Panc1 (cell line): ENCODE measurements at regions not wholly inside any gene's neighbourhood (a gene's known extent, or its start where the extent isn't known, plus 50 kb on each side); places are given as distances from the start of the nearest gene placed in this dataset.

Experiments
- POLR2AphosphoS5 ChIP-seq: IDR thresholded peaks from 2 replicates; pipeline ENCODE4 v1.6.1; 2012; ENCODE audit warnings: mild to moderate bottlenecking, low read depth, low read length, moderate library complexity
- SIN3A ChIP-seq: IDR thresholded peaks from 2 replicates; pipeline ENCODE4 v1.6.1; 2012; ENCODE audit warnings: low read depth, mild to moderate bottlenecking, low read length, moderate library complexity, borderline replicate concordance; ENCODE audit not compliant: insufficient read depth
- TF ChIP-seq, protein P1 (sequence below): fragments of 450-650 bp; IDR thresholded peaks from 2 replicates; pipeline ENCODE4 v1.5.1; 2017; ENCODE audit warnings: mild to moderate bottlenecking
- TF ChIP-seq, protein P2 (sequence below), 2 experiments: IDR thresholded peaks; 2 replicates each; pipeline ENCODE4 v1.6.1; 2011 to 2012; ENCODE audit warnings: low read depth in 2 of 2, control low read depth in 1 of 2, low read length in 1 of 2, mild to moderate bottlenecking in 1 of 2, moderate library complexity in 1 of 2; ENCODE audit not compliant: insufficient read depth in 1 of 2

DNA sequence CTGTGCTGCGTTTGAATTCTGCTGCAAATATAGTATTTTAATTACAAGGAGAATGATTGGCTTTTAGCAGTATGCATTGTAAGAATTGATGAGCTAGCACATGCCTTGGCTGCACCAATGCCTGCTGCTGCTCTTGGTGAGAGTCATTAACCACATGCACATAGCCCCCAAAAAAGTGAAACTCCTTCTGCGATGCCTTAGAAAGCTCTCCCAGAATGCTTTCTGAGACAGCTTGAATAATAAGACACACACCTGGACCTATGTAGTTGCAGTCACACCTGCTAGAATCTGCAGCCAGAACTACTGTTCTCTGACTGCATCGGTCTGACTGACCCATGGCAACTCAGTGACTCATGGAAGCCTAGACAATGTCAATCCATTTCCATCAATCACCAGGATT, 170.1 kb upstream of the DDX18 start:
- TF ChIP-seq POLR2AphosphoS5 (no peak), SIN3A (no peak)
- TF ChIP-seq, protein P1, sequence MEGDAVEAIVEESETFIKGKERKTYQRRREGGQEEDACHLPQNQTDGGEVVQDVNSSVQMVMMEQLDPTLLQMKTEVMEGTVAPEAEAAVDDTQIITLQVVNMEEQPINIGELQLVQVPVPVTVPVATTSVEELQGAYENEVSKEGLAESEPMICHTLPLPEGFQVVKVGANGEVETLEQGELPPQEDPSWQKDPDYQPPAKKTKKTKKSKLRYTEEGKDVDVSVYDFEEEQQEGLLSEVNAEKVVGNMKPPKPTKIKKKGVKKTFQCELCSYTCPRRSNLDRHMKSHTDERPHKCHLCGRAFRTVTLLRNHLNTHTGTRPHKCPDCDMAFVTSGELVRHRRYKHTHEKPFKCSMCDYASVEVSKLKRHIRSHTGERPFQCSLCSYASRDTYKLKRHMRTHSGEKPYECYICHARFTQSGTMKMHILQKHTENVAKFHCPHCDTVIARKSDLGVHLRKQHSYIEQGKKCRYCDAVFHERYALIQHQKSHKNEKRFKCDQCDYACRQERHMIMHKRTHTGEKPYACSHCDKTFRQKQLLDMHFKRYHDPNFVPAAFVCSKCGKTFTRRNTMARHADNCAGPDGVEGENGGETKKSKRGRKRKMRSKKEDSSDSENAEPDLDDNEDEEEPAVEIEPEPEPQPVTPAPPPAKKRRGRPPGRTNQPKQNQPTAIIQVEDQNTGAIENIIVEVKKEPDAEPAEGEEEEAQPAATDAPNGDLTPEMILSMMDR: no peak
- TF ChIP-seq, protein P2, sequence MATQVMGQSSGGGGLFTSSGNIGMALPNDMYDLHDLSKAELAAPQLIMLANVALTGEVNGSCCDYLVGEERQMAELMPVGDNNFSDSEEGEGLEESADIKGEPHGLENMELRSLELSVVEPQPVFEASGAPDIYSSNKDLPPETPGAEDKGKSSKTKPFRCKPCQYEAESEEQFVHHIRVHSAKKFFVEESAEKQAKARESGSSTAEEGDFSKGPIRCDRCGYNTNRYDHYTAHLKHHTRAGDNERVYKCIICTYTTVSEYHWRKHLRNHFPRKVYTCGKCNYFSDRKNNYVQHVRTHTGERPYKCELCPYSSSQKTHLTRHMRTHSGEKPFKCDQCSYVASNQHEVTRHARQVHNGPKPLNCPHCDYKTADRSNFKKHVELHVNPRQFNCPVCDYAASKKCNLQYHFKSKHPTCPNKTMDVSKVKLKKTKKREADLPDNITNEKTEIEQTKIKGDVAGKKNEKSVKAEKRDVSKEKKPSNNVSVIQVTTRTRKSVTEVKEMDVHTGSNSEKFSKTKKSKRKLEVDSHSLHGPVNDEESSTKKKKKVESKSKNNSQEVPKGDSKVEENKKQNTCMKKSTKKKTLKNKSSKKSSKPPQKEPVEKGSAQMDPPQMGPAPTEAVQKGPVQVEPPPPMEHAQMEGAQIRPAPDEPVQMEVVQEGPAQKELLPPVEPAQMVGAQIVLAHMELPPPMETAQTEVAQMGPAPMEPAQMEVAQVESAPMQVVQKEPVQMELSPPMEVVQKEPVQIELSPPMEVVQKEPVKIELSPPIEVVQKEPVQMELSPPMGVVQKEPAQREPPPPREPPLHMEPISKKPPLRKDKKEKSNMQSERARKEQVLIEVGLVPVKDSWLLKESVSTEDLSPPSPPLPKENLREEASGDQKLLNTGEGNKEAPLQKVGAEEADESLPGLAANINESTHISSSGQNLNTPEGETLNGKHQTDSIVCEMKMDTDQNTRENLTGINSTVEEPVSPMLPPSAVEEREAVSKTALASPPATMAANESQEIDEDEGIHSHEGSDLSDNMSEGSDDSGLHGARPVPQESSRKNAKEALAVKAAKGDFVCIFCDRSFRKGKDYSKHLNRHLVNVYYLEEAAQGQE (IDR thresholded peaks at IDR 0.05; ENCODE audit: insufficient read depth in 1 of 2, low read depth in 2 of 2, low read length in 1 of 2): no peak
